PC-3 (cell line): ENCODE measurements at regions not wholly inside any gene's neighbourhood (a gene's known extent, or its start where the extent isn't known, plus 50 kb on each side); places are given as distances from the start of the nearest gene placed in this dataset.

Source experiments
- ATAC-seq: fragments of 200-7000 bp; cut with Tn5 transposase; 2 replicates; pipeline ENCODE4 v1.9.1; 2020; ENCODE audit warnings: mild to moderate bottlenecking, moderate library complexity
- BruUV-seq: library from RNA; stranded (reverse); fragments of 400-500 nt; replicated peaks from 2 replicates; lab custom pipeline; 2021; lab: Mats Ljungman, UMichigan
- CTCF ChIA-PET: fragments of 300-600 bp; sonication (Branson Sonifier 250); formaldehyde crosslinking; loops from one replicate; lab custom pipeline; 2022; ENCODE audit warnings: antibody characterized with exemption; lab: Charles Lee
- POLR2A ChIA-PET: fragments of 300-600 bp; sonication (Branson Sonifier 250); formaldehyde crosslinking; loops from one replicate; lab custom pipeline; 2022; ENCODE audit warnings: antibody characterized with exemption; ENCODE audit not compliant: unreplicated experiment; lab: Charles Lee
- DNase-seq: peaks from one replicate; pipeline ENCODE4 v3.0.0-alpha.2; 2015
- H2AFZ ChIP-seq: fragments of 300-600 bp; sonication (generic); 2 replicates; pipeline ENCODE4 v1.6.0; 2016; ENCODE audit warnings: antibody characterized with exemption, low read length
- H3F3A ChIP-seq: fragments of 300-600 bp; sonication (generic); one replicate; pipeline ENCODE4 v1.6.0; 2017; ENCODE audit warnings: antibody characterized with exemption, low read length, control low read depth, mild to moderate bottlenecking; ENCODE audit not compliant: unreplicated experiment
- H3K27ac ChIP-seq: fragments of 300-600 bp; sonication (generic); 2 replicates; pipeline ENCODE4 v1.5.1; 2016; ENCODE audit warnings: mild to moderate bottlenecking, low read length
- H3K27me3 ChIP-seq: fragments of 300-600 bp; sonication (generic); 2 replicates; pipeline ENCODE4 v1.6.1; 2016; ENCODE audit warnings: low read length, mixed read lengths
- H3K36me3 ChIP-seq: fragments of 300-600 bp; sonication (generic); 2 replicates; pipeline ENCODE4 v1.6.1; 2016; ENCODE audit warnings: low read depth, mixed run types, low read length, mixed read lengths
- H3K4me1 ChIP-seq: fragments of 300-600 bp; sonication (generic); 2 replicates; pipeline ENCODE4 v1.5.1; 2016; ENCODE audit warnings: low read length; ENCODE audit not compliant: insufficient read depth
- H3K4me2 ChIP-seq: fragments of 300-600 bp; sonication (generic); 2 replicates; pipeline ENCODE4 v1.6.0; 2016; ENCODE audit warnings: low read length
- H3K4me3 ChIP-seq: fragments of 300-600 bp; sonication (generic); 2 replicates; pipeline ENCODE4 v1.5.1; 2016; ENCODE audit warnings: mild to moderate bottlenecking, low read length, mixed read lengths
- H3K79me2 ChIP-seq: fragments of 300-600 bp; sonication (generic); 2 replicates; pipeline ENCODE4 v1.6.1; 2017; ENCODE audit warnings: low read length, mixed read lengths
- H3K9ac ChIP-seq: fragments of 300-600 bp; sonication (generic); 2 replicates; pipeline ENCODE4 v1.6.0; 2016; ENCODE audit warnings: mild to moderate bottlenecking, low read length
- H3K9me2 ChIP-seq: fragments of 300-600 bp; sonication (generic); replicated peaks from 2 replicates; pipeline ENCODE4 v1.6.1; 2016; ENCODE audit warnings: mixed run types, low read length, mixed read lengths
- H3K9me3 ChIP-seq: fragments of 300-600 bp; sonication (generic); 2 replicates; pipeline ENCODE4 v1.6.1; 2016; ENCODE audit warnings: low read length, mixed read lengths
- H4K20me1 ChIP-seq: fragments of 300-600 bp; sonication (generic); 2 replicates; pipeline ENCODE4 v1.6.1; 2016; ENCODE audit warnings: low read length, mixed read lengths
- EZH2 ChIP-seq: fragments of 300-600 bp; sonication (generic); IDR thresholded peaks from one replicate; pipeline ENCODE4 v1.6.1; 2017; ENCODE audit warnings: antibody characterized with exemption, mild to moderate bottlenecking, low read length; ENCODE audit not compliant: unreplicated experiment
- EZH2phosphoT487 ChIP-seq: fragments of 300-600 bp; sonication (generic); IDR thresholded peaks from 2 replicates; pipeline ENCODE4 v1.6.1; 2018; ENCODE audit warnings: mild to moderate bottlenecking, antibody characterized with exemption, low read length, borderline replicate concordance
- intact Hi-C: fragments of 100-400 bp; cut with micrococcal nuclease; formaldehyde crosslinking; loops from 2 replicates; pipeline ENCODE4 v1.9.0; 2023
- TF ChIP-seq, protein P1 (sequence below): fragments of 300-600 bp; sonication (generic); conservative IDR thresholded peaks from 2 replicates; pipeline ENCODE4 v1.5.1; 2017; ENCODE audit warnings: antibody characterized with exemption, low read depth, mild to moderate bottlenecking, low read length

DNA sequence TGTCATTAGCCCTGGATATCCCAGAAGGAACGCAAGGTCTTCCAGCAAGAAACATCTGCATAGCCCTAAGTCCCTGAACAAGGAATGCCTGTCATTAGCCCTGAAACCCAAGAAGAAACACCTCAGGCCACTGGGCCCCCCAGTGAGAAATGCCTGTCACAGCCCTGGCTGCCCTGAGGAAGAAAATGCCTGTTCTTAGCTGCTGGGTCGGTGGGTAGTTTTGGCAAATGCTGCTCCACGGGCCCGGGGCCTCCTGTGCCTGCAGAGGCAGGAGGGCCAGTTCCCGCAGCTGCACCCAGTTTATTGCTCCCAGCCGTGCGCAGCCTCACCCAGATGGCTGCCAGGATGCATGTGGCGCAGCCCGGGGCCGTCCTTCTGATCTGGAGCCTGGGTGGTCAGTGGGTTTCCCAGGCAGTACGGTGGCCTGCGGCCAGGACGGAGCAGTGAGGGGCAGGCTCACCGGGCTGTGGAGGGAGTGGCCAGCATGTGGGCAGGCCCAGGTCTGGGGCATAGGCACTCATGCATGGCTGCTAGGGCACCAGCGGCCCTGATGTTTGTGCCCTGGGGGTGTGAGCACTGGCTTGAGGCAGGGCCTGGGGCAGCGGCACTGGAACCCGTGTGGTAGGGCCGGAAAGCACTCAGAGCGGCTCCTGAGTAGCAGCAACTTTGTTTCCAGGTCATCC is 219.0 kb downstream of the ERMARD start:
- no peaks in the 10 kb centered on the region for H3K79me2 ChIP-seq
- H3K9ac ChIP-seq = no peak overlapping the region
- ChIA-PET CTCF (no interaction called here), POLR2A (no interaction called here)
- H3K36me3 ChIP-seq = no peaks in the 10 kb centered on the region
- no peaks in the 10 kb centered on the region for H3K27me3 ChIP-seq
- no peaks in the 10 kb centered on the region for H3K9me3 ChIP-seq
- no peaks in the 10 kb centered on the region for H3K9me2 ChIP-seq
- DNase-seq (no peak), ATAC-seq (no peak)
- no peak overlapping the region for H3K4me2 ChIP-seq
- H3K4me3 ChIP-seq = no peak overlapping the region
- no peak overlapping the region for H3K27ac ChIP-seq
- intact Hi-C loops = no loop called here
- no peaks in the 10 kb centered on the region for H4K20me1 ChIP-seq
- H2AFZ ChIP-seq = no peak overlapping the region
- TF ChIP-seq EZH2 = no peak
- TF ChIP-seq EZH2phosphoT487 = no peak
- TF ChIP-seq, protein P1, sequence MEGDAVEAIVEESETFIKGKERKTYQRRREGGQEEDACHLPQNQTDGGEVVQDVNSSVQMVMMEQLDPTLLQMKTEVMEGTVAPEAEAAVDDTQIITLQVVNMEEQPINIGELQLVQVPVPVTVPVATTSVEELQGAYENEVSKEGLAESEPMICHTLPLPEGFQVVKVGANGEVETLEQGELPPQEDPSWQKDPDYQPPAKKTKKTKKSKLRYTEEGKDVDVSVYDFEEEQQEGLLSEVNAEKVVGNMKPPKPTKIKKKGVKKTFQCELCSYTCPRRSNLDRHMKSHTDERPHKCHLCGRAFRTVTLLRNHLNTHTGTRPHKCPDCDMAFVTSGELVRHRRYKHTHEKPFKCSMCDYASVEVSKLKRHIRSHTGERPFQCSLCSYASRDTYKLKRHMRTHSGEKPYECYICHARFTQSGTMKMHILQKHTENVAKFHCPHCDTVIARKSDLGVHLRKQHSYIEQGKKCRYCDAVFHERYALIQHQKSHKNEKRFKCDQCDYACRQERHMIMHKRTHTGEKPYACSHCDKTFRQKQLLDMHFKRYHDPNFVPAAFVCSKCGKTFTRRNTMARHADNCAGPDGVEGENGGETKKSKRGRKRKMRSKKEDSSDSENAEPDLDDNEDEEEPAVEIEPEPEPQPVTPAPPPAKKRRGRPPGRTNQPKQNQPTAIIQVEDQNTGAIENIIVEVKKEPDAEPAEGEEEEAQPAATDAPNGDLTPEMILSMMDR = no peak
- no peaks in the 10 kb centered on the region for H3F3A ChIP-seq
- BruUV-seq = no TSS peak
- H3K4me1 ChIP-seq = no peaks in the 10 kb centered on the region

DNA sequence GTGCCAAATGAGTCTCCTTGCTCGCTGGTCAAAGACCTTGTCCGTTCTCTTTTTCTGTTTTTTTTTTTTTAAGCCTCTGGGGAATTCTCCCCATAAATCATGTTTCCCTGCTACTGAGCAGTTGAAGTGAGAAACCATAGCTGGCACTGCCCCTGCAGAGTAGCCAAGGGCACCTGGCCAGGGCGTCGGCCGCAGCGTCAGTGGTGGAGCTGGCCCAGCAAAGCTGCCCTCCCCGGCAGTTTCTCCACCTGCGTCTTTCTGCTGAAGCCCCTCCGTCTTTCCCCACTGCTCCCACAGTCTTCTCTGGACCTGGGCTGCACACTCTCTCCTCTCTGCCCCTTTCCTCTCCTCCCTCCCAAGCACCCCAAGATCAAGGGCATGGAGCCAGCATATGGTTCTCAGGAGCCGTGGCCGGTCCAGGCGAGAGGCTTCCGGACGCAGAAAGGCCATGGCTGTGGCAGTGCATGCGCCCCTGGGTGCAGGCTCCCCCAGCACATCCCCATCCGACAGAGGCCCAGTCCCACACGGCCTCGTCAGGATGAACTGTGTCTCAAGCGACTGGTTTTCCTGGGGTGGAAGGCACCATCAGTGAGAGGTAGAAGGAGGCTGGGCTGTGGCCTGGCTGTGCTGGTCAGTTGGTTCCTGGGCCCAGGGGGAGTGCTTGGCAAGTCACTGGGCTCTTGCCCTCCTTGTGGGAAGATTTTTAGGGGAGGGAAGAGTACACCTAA is 218.1 kb downstream of the ERMARD start:
- no peaks in the 10 kb centered on the region for H3K9me3 ChIP-seq
- H3K27ac ChIP-seq = no peak overlapping the region
- intact Hi-C loops = no loop called here
- no peak for DNase-seq
- H3F3A ChIP-seq = no peaks in the 10 kb centered on the region
- H3K9ac ChIP-seq = no peak overlapping the region
- H3K27me3 ChIP-seq = no peaks in the 10 kb centered on the region
- no peak overlapping the region for H3K4me3 ChIP-seq
- no peak overlapping the region for H3K4me2 ChIP-seq
- no peak for ATAC-seq
- H2AFZ ChIP-seq = no peak overlapping the region
- BruUV-seq = no TSS peak
- no peaks in the 10 kb centered on the region for H3K4me1 ChIP-seq
- H3K36me3 ChIP-seq = no peaks in the 10 kb centered on the region
- no peaks in the 10 kb centered on the region for H3K9me2 ChIP-seq
- no peaks in the 10 kb centered on the region for H4K20me1 ChIP-seq
- ChIA-PET CTCF (no interaction called here), POLR2A (no interaction called here)
- no peaks in the 10 kb centered on the region for H3K79me2 ChIP-seq
- TF ChIP-seq EZH2 = no peak
- TF ChIP-seq, protein P1 = no peak
- TF ChIP-seq EZH2phosphoT487 = no peak
